AG04450 (cell line): ENCODE measurements at regions not wholly inside any gene's neighbourhood (a gene's known extent, or its start where the extent isn't known, plus 50 kb on each side); places are given as distances from the start of the nearest gene placed in this dataset.

Experiments used
- CTCF ChIA-PET: fragments of 300-600, 350-600 bp; formaldehyde crosslinking; extraction: SDS; loops from one replicate; lab custom pipeline; 2022; ENCODE audit warnings: antibody characterized with exemption, inconsistent platforms; lab: Charles Lee
- POLR2A ChIA-PET: fragments of 350-600 bp; formaldehyde crosslinking; extraction: SDS; loops from one replicate; lab custom pipeline; 2021; ENCODE audit warnings: antibody characterized with exemption, inconsistent platforms; lab: Yijun Ruan, JAX
- DNase-seq: peaks from one replicate; pipeline ENCODE4 v3.0.0-alpha.2; 2011; ENCODE audit warnings: low read depth, low spot score
- H3K27ac ChIP-seq: one replicate; pipeline ENCODE4 v1.5.1; 2012; ENCODE audit warnings: low read depth, low read length, control low read depth
- H3K27me3 ChIP-seq: one replicate; pipeline ENCODE4 v1.6.0; 2012; ENCODE audit warnings: low read length; ENCODE audit not compliant: control insufficient read depth, insufficient read depth
- H3K4me3 ChIP-seq: 2 replicates; pipeline ENCODE4 v1.5.1; 2011; ENCODE audit warnings: mild to moderate bottlenecking, low read depth, low read length, control low read depth
- H3K9me3 ChIP-seq: 2 replicates; pipeline ENCODE4 v1.5.1; 2012; ENCODE audit warnings: low read length; ENCODE audit not compliant: control insufficient read depth, insufficient read depth
- TF ChIP-seq, protein P1 (sequence below): IDR thresholded peaks from 2 replicates; pipeline ENCODE4 v1.5.1; 2011; ENCODE audit warnings: low read depth, low read length, control low read depth, inconsistent platforms

DNA sequence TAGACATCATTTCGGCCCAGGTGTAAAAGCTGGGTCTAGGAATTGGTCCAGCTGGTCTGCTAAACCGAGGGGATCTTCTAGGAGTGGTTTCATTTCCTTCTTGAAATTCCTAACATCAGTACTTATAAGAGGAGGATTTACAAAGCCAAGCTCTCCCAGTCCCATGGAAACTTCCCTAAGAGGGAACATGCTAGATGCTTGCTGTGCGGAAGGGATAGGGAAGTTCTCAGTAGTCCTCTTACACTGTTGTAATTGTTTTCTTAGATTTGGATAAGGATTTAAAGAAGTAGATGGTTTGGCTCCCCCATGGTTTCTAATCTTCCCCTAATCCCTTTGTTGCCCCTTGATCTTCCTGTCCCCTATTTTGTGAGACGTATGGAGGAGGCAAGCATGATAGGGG lies 89.7 kb upstream of the XCR1 start:
- CTCF ChIA-PET = no interaction called here
- POLR2A ChIA-PET = no interaction called here

DNA sequence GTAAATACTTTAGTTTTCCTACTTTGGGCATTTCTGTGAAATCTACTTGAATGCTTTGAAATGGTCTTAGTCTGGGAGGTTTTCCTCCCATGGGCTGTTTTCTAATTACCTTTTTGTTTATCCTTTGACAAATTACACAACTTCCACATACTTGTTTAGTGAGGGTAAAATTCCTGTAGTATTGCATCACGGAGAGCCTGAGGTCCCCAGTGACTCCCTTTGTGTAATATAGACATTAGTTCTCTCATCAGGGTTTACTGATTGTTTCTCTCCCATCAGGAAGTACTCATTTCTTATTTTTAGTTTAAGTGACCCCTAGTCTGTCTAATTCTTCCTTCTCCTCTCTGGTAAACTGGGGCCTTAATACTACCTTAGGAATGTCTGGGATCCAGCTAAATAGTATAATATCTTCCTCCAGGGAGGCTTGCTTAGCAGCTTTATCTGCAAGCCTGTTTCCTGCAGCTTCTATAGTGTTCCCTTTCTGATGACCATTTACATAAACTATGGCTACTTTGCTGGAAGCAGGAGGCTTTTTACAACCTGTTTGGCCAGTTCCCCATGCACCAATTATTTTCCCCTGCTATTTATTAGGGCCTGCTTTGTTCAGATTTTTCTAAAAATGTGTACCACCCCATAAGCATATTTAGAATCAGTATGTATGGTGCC lies 87.2 kb upstream of the XCR1 start:
- Histone ChIP-seq H3K27me3 (peaks cover 2% of the 10 kb centered on the region), H3K27ac (no peak overlapping the region), H3K4me3 (no peak overlapping the region), H3K9me3 (peaks cover 4% of the 10 kb centered on the region; the same call in 1 of the 2 replicates)
- POLR2A ChIA-PET = no interaction called here
- no peak for DNase-seq
- TF ChIP-seq, protein P1, sequence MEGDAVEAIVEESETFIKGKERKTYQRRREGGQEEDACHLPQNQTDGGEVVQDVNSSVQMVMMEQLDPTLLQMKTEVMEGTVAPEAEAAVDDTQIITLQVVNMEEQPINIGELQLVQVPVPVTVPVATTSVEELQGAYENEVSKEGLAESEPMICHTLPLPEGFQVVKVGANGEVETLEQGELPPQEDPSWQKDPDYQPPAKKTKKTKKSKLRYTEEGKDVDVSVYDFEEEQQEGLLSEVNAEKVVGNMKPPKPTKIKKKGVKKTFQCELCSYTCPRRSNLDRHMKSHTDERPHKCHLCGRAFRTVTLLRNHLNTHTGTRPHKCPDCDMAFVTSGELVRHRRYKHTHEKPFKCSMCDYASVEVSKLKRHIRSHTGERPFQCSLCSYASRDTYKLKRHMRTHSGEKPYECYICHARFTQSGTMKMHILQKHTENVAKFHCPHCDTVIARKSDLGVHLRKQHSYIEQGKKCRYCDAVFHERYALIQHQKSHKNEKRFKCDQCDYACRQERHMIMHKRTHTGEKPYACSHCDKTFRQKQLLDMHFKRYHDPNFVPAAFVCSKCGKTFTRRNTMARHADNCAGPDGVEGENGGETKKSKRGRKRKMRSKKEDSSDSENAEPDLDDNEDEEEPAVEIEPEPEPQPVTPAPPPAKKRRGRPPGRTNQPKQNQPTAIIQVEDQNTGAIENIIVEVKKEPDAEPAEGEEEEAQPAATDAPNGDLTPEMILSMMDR = no peak
- CTCF ChIA-PET = no interaction called here

More for the DNA sequence above, 89.7 kb upstream of the XCR1 start:
- Histone ChIP-seq H3K4me3 (no peak overlapping the region), H3K27me3 (peaks cover 6% of the 10 kb centered on the region), H3K27ac (no peak overlapping the region), H3K9me3 (peaks cover 4% of the 10 kb centered on the region; the same call in 1 of the 2 replicates)
- no peak for DNase-seq
- TF ChIP-seq, protein P1 = no peak

DNA sequence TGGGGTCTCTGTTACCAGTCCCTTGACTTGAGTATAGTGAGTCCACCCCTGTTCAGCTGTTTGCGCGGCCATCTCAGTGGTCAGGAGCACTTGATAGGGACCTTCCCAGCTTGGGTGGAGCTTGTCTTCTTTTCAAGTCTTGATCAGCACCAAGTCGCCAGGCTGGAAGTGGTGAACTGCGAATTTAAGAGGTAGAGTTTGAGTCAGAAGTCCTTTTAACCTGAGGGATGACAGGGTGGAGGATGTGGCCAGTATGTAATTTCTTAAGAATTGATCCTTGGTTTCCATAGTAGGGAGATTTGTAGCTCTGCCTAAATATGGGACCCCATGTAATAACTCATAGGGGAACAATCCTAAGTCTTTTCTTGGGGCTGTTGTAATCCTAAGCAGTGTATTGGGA lies 86.3 kb upstream of the XCR1 start:
- peaks cover 2% of the 10 kb centered on the region for H3K27me3 ChIP-seq
- H3K9me3 ChIP-seq = peaks cover 4% of the 10 kb centered on the region; the same call in 1 of the 2 replicates
- CTCF ChIA-PET = interaction anchor here (0.6 kb wide), 1 partner anchor 34 kb away, joined by 3 read pairs; no protein-coding TSS in a partner anchor
- no peak for DNase-seq
- no peak overlapping the region for H3K4me3 ChIP-seq
- POLR2A ChIA-PET = no interaction called here
- no peak overlapping the region for H3K27ac ChIP-seq
- TF ChIP-seq, protein P1 = no peak

DNA sequence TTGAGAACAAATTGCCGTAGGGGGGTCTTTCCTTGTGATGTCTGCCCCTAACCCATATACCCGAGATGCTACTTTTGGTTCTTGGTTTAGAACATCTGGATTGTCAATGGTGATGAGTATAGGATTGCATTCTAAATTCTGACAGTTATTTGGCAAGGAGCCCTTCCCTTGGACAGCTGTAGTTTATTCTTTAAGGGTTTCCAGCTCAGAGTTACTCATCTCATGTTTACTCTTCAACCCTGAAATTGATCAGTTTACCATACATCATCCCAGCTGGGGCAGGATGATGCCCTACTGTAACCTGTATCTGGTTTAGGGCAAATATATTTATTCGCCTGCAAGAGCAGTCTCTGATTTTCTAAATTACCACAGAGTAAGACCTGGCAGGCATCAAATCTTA lies 85.7 kb upstream of the XCR1 start:
- Histone ChIP-seq H3K27ac (no peak overlapping the region), H3K27me3 (peaks cover 3% of the 10 kb centered on the region), H3K9me3 (peaks cover 4% of the 10 kb centered on the region; the same call in 1 of the 2 replicates), H3K4me3 (no peak overlapping the region)
- ChIA-PET CTCF (no interaction called here), POLR2A (no interaction called here)
- no peak for DNase-seq
- TF ChIP-seq, protein P1 = no peak

DNA sequence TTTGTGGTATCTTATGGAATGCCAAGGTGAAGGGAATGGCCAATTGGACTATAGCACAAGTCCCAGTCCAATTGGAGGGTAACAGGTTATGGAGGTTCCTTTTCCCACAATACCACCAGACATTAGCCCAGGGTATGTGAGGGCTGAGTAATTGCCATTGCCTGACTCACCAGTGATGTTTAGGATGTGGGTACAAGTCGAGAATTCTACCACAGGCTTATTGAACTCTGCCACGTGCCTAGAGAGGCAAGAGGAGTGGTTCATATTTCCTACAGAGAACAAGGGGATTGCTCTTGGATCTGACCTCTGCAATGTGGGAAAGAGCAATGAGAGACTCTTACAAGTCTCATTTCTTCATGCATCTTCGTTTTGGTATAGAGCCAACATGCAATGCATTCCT lies 85.0 kb upstream of the XCR1 start:
- H3K27ac ChIP-seq = no peak overlapping the region
- peaks cover 4% of the 10 kb centered on the region; the same call in 1 of the 2 replicates for H3K9me3 ChIP-seq
- ChIA-PET CTCF (no interaction called here), POLR2A (no interaction called here)
- H3K4me3 ChIP-seq = no peak overlapping the region
- TF ChIP-seq, protein P1 = no peak
- no peak for DNase-seq
- H3K27me3 ChIP-seq = peaks cover 2% of the 10 kb centered on the region
